ENCODE measurements at regions not wholly inside any gene's neighbourhood (a gene's known extent, or its start where the extent isn't known, plus 50 kb on each side); places are given as distances from the start of the nearest gene placed in this dataset.

DNA sequence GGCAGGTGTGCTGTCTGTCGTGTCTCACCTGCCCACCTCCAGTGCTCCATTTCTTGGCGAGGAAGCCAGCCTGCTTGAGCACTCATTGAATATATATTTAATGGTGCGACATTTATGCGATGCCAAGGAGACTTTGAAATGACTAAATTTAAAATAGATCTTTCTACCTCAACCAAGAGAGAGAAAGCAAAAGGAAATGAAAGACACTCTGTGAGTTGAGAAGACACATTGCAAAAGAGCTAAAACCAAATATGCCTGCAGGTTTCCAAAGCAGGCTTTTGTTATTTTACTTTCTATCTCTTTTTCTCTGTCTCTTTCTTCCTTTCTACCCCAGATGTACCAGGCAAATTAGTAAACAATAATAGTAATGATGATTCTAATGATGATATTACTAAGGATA lies 53.6 kb upstream of the AOAH start:
- TF ChIP-seq, protein P1, sequence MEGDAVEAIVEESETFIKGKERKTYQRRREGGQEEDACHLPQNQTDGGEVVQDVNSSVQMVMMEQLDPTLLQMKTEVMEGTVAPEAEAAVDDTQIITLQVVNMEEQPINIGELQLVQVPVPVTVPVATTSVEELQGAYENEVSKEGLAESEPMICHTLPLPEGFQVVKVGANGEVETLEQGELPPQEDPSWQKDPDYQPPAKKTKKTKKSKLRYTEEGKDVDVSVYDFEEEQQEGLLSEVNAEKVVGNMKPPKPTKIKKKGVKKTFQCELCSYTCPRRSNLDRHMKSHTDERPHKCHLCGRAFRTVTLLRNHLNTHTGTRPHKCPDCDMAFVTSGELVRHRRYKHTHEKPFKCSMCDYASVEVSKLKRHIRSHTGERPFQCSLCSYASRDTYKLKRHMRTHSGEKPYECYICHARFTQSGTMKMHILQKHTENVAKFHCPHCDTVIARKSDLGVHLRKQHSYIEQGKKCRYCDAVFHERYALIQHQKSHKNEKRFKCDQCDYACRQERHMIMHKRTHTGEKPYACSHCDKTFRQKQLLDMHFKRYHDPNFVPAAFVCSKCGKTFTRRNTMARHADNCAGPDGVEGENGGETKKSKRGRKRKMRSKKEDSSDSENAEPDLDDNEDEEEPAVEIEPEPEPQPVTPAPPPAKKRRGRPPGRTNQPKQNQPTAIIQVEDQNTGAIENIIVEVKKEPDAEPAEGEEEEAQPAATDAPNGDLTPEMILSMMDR (IDR thresholded peaks at IDR 0.05) = no peak
- TF ChIP-seq EP300 (IDR thresholded peaks at IDR 0.05) = no peak

Data from esophagus muscularis mucosa (tissue), 3 donors.